HPDE6-E6E7 (cell line): ENCODE measurements at regions not wholly inside any gene's neighbourhood (a gene's known extent, or its start where the extent isn't known, plus 50 kb on each side); places are given as distances from the start of the nearest gene placed in this dataset.
"Not testable (repeated sequence)": the region's sequence is repeated elsewhere in the genome, so short reads cannot be mapped to it uniquely, and the experiment has no call there.

Experiments used
- DNase-seq: peaks from one replicate; pipeline ENCODE4 v3.0.0; 2011; ENCODE audit warnings: missing footprints; ENCODE audit errors: extremely low spot score

DNA sequence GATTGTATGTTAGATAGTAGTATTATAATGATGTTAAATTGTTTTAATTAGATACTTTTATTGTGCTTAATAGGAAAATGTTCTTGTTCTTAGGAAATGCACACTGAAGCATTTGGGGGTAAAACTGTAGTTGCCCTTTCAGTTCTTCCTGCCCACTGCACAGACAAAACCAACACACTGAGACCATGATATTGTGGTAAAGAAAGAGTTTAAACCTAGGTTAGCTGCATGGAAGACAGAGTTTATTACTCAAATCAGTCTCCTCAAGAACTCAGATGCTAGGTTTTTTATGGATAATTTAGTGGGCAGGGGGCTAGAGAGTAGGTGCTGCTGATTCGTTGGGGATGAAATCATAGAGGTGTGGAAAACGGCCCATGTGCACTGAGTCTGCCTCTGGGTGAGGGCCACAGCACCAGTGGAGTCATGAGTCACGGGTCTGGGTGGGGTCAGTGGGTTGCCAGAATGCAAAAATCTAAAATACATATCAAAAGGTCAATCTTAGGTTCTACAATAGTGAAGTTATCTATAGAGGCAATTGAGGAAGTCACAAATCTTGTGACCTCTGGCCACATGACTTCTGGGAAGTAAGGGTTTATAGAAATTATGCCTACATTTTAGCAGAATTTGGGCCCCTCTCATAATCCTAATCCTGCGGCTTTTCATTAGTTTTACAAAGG, 124.8 kb upstream of the FOXN2 start:
- DNase-seq, result no peak

DNA sequence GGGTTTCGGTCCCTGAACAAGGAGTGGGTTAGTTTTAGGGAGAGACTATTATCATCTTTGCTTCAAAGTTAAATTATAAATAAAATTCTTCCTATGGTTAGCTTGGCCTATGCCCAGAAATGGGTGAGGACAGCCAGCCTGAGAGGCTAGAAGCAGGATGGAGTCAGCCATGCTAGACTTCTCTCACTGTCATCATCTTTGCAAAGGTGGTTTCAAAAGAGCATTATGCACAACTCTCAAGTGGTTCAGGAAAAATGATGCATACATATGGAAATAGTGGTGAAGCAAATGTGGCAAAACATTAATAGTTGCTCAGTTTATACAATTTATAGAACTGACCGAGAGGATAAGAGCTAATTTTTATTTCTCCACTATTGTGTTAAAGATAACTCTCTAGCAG, 124.3 kb upstream of the FOXN2 start:
- DNase-seq, result no peak

DNA sequence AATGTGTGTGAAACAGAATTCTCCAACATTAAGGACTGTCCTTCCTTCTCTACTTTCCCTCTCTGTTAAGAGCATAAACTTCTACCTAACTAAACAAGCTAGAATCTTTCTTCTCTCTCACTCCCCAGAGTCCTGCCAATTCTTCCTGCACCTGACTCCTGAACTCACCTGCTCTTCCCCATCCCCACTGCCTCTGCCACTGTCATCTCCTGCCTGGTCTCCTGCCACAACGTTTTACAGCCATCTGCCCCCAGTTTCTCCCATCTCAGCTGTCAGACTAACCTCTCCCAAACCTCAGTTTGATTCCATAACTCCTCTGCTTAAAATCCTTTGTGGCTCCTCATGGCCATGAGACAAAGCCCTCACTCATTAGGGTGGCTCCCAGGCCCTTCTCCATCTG, 119.8 kb upstream of the FOXN2 start:
- no peak for DNase-seq

DNA sequence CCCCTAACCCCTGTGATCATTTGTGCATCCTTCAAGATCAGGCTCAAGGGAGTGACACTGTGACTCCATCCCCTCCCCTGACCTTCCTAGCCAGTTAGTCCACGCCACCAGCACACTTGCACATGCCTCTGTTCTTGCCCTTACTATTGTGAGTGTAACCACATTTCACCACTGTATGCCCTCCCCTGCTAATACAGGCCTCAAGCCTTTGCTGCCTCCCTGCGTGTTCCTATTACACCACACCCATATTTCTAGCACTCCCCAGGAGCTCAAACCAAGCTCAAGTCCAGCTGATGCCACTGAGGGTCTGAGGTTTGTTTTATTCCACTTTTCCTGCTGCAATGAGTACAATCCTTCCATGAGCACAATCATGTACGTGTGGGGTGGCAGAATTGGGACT, 119.3 kb upstream of the FOXN2 start:
- DNase-seq, result no peak

- no peak for DNase-seq
Observed at GRCh38 chr2:48197618-48198017, 116.9 kb upstream of the FOXN2 start.

DNA sequence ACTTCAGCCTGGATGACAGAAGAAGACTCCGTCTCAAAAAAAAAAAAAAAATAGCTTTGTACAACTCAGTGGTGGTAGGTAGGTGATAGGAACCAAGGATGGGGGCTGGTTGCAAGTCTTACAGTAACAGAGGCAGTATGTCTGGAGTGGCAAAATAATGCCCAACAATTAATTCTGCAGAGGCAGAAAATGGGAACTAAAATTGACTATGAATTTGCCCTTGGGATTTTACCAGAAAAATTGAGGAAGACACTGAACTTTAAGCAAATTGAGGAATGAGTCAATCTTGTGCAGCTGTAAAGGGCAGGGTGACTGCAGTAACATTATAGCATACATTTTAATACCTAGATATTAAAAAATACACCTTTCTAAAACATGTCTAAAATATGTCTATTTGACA, 116.1 kb upstream of the FOXN2 start:
- DNase-seq, result no peak

DNA sequence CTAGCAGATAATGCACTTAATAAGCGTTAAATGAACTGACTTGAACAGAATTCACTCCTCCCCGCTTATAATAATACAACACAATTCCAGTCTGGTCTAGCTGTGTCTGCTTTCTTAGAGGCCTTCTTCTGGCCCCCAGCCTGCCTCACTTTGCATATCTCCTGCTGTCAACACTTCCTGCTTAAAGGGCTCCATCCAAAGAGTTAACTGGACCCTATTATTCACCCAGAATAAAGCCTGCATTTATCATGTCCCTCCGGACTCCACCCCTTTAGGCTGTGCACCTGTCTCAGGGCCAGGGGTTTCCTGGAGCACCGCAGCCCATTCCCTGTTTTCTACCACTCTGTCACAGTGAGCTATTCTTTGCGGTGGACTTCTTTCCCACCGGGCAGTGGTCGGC, 115.4 kb upstream of the FOXN2 start:
- DNase-seq, result no peak

- no peak for DNase-seq
Observed at GRCh38 chr2:48200620-48201293, 113.7 kb upstream of the FOXN2 start.

GRCh38 chr2:48201435-48201834, 113.0 kb upstream of the FOXN2 start:
- DNase-seq, result not testable (repeated sequence)

GRCh38 chr2:48202863-48203642, 111.4 kb upstream of the FOXN2 start:
- DNase-seq, result no peak

DNA sequence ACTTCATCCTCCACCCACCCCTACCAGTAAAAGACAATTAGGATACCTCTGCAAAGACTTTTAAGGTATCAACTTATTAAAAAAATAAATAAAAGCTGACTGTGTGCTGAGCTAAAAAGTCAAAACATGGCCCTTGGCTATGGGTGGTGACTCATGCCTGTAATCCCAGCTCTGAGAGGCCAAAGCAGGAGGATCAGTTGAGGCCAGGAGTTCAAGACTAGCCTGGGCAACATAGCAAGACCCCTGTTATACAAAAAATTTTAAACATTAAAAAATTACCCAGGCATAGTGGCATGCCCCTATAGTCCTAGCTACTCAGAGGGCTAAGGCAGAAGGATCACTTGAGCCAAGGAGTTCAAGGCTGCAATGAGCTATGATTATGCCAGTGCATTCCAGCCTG, 110.8 kb upstream of the FOXN2 start:
- DNase-seq, result no peak

DNA sequence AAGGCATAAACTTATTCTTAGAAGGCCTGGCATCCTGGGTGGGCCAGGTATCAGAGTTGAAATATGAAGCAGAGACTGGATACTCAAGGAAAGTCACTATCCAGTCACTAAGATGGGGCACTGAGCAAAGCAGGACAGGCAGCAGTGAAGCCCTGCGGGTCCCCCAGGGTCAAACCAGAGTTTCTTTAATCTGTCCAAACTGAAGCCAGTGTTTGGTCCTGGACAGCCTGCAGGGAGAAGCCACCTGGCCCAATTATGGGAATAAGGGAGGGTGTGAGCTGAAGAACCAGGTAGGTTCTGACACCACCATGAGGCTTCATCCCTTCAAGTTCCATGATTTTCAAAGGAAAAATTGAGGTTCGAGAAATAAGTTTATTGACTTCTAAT, 109.7 kb upstream of the FOXN2 start:
- DNase-seq, result no peak

- DNase-seq, result no peak
Observed at GRCh38 chr2:48205137-48205798, 109.2 kb upstream of the FOXN2 start.

- DNase-seq, result not testable (repeated sequence)
Observed at GRCh38 chr2:48206056-48206656, 108.3 kb upstream of the FOXN2 start.

DNA sequence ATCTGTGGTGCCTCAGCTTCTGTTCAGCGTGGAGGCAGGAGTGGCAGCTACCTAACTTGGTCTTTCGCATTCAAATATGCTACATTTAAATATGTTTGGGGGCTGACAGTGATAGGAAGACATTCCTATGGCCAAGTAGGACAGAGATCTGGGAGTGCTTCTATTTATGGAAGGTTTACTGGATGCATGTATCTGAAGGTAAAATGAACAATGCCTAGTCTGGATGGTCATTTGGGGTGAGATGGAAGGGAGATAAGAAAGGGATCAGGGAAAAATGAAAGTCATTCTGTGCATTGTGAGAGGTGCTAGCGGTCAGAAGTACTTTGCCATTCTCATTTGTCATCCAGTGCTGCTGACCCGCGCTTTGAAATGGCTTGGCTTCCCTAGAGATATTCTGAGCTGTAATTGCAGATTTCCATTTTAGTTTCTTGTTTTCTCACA, 107.3 kb upstream of the FOXN2 start:
- no peak for DNase-seq

- no peak for DNase-seq
Observed at GRCh38 chr2:48207851-48208250, 106.6 kb upstream of the FOXN2 start.

DNA sequence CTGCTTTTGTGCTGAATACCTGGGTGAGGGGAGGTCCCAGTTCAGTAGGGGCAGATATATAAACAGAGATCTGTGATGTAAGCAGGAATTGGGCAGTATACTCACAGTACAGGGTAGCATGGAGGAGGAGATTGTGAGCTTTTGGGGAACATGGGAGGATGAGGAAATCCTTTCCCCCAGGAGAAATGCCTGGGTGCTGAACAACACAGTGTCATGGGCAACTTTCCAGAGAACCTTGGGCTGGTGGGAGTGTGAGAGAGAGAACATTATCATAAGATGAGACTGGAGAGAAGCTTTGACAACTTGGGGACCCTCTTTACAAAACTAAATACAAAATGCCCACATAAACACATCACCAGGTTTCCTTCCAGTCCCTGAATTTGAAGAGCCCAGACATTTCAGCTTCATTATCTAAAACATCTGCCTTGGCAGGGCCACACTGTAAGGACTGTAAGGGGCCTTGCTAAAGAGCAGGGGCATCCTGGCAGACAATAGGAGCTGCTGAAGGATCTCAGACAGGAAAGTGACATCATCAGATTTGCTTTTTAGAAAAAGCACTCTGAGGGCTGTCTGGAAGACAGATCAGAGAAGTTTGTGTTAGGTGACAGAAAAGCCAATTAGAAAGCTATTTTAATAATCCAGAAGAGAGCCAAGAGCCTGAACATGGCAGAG, 105.1 kb upstream of the FOXN2 start:
- no peak for DNase-seq

DNA sequence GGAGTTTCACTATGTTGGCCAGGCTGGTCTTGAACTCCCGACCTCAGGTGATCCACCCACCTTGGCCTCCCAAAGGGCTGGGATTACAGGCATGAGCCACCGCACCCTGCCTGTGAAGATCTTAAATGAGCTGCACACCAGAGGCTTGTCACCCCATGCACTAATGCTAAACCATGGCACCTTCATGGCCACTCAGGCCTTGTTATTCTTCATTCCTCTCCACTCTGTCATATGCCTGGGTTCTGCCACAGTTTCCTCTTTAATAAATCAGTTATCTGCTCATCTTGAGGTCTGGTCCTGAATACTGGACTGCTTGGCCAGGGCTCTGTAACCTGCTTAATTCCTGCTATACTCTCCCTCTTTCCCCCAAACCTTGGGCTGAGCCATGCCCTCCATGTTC, 104.3 kb upstream of the FOXN2 start:
- no peak for DNase-seq

DNA sequence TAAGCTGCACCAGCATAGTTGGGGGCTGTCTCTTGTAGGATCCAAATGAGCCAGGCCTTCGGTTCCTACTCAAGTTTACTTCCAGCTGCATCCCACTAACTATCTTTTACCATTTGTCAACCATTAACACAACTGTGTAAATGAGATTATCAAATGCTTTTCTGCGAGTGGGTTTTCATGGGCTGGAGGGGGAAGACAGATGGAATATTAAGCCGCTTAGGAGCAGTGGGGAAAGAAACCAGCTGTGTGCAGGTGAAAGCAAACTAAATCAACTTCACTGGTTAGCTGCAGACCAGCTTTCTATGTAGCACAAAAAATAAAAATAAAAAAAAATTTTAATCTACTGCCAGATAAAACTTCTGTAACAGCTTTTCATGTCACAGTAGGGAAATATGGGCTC, 100.8 kb upstream of the FOXN2 start:
- DNase-seq, result no peak

- DNase-seq, result no peak
Observed at GRCh38 chr2:48218169-48218568, 96.3 kb upstream of the FOXN2 start.

GRCh38 chr2:48219234-48219554, 95.3 kb upstream of the FOXN2 start:
- no peak for DNase-seq
